K562 (cell line): ENCODE measurements at regions not wholly inside any gene's neighbourhood (a gene's known extent, or its start where the extent isn't known, plus 50 kb on each side); places are given as distances from the start of the nearest gene placed in this dataset.

Source experiments
- ASH1L ChIP-seq: fragments of 450-650 bp; IDR thresholded peaks from 2 replicates; pipeline ENCODE4 v1.6.1; 2018; ENCODE audit warnings: borderline replicate concordance, mild to moderate bottlenecking, low read depth; ENCODE audit not compliant: partially characterized antibody
- GATAD2A ChIP-seq: fragments of 450-650 bp; IDR thresholded peaks from 2 replicates; pipeline ENCODE4 v1.6.1; 2017
- MTA1 ChIP-seq: fragments of 450-650 bp; IDR thresholded peaks from 2 replicates; pipeline ENCODE4 v1.6.1; 2017; ENCODE audit warnings: borderline replicate concordance
- POLR2AphosphoS5 ChIP-seq: IDR thresholded peaks from 2 replicates; pipeline ENCODE4 v1.6.1; 2011; ENCODE audit warnings: mild to moderate bottlenecking, low read depth, low read length, moderate library complexity; ENCODE audit not compliant: control insufficient read depth, insufficient read depth
- POLR2G ChIP-seq: fragments of 200-400 bp; formaldehyde crosslinking; IDR thresholded peaks from 2 replicates; pipeline ENCODE4 v1.6.1; 2017; ENCODE audit warnings: low read depth, mild to moderate bottlenecking, antibody characterized with exemption, low read length, moderate library complexity
- TOE1 ChIP-seq, 2 experiments: fragments of 450-650 bp in 1 of 2; sonication (generic) in 1 of 2; formaldehyde crosslinking in 1 of 2; IDR thresholded peaks; 2 replicates each; pipeline versions ENCODE4 v1.7.1 to v1.8.0; 2016 to 2022; ENCODE audit warnings: borderline replicate concordance in 2 of 2, mild to moderate bottlenecking in 2 of 2, antibody characterized with exemption in 1 of 2, inconsistent platforms in 1 of 2, low read depth in 1 of 2, missing genetic modification reagents in 1 of 2, moderate library complexity in 1 of 2
- ZNF24 ChIP-seq: fragments of 450-650 bp; IDR thresholded peaks from 2 replicates; pipeline ENCODE4 v1.6.1; 2016
- ZNF586 ChIP-seq: fragments of 450-650 bp; formaldehyde crosslinking; conservative IDR thresholded peaks from 2 replicates; pipeline ENCODE4 v1.4.0; 2020; ENCODE audit warnings: mild to moderate bottlenecking, moderate library complexity
- TF ChIP-seq, protein P1 (sequence below), 2 experiments: fragments of 150-350 bp in 1 of 2; IDR thresholded peaks; 2 replicates each; pipeline ENCODE4 v1.6.1; 2012 to 2016; ENCODE audit warnings: low read depth in 2 of 2, low read length in 2 of 2, mild to moderate bottlenecking in 1 of 2, moderate library complexity in 1 of 2
- TF ChIP-seq, protein P2 (sequence below): fragments of 250-450 bp; sonication (Bioruptor Pico); IDR thresholded peaks from 2 replicates; pipeline ENCODE4 v1.4.0; 2020; ENCODE audit warnings: borderline replicate concordance

DNA sequence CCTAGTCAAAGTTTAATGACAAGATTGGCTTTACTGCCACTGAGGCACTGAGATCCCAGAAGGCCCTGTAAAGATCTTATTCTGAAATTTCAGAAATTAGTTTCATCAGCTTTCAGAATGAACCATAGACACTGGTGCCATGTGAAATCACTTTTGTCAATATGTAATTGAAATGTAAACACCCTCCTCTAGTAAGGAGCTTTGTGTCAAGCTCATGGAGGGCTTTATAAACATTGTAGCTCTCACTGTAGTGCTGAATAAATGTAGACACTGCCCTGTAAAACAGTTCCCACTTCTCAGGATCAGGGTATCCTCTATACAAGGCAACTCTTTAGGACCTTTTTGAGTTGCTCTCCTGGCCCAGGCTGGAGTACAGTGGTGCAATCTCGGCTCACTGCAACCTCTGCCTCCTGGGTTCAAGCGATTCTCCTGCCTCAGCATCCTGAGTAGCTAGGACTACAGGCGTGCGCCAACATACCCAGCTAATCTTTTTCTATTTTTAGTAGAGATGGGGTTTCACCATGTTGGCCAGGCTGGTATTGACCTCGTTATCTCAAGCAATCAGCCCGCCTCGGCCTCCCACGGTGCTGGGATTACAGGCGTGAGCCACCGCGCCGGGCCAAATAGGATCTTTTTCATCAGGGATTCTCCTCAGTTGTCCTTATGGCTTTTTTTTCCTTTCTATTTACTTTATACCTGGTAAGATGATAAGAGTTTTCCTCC is 1823.9 kb upstream of the CDH9 start (continued):
- TF ChIP-seq ZNF586 (CRISPR knock-in tag) (no peak), POLR2AphosphoS5 (no peak), GATAD2A (no peak), POLR2G (no peak), TOE1 (IDR thresholded peaks at IDR 0.05; ENCODE audit: borderline replicate concordance) (no peak), TOE1 (CRISPR knock-in tag; IDR thresholded peaks at IDR 0.05; ENCODE audit: borderline replicate concordance, low read depth) (no peak), ASH1L (no peak), ZNF24 (no peak), MTA1 (no peak)
- TF ChIP-seq, protein P1, sequence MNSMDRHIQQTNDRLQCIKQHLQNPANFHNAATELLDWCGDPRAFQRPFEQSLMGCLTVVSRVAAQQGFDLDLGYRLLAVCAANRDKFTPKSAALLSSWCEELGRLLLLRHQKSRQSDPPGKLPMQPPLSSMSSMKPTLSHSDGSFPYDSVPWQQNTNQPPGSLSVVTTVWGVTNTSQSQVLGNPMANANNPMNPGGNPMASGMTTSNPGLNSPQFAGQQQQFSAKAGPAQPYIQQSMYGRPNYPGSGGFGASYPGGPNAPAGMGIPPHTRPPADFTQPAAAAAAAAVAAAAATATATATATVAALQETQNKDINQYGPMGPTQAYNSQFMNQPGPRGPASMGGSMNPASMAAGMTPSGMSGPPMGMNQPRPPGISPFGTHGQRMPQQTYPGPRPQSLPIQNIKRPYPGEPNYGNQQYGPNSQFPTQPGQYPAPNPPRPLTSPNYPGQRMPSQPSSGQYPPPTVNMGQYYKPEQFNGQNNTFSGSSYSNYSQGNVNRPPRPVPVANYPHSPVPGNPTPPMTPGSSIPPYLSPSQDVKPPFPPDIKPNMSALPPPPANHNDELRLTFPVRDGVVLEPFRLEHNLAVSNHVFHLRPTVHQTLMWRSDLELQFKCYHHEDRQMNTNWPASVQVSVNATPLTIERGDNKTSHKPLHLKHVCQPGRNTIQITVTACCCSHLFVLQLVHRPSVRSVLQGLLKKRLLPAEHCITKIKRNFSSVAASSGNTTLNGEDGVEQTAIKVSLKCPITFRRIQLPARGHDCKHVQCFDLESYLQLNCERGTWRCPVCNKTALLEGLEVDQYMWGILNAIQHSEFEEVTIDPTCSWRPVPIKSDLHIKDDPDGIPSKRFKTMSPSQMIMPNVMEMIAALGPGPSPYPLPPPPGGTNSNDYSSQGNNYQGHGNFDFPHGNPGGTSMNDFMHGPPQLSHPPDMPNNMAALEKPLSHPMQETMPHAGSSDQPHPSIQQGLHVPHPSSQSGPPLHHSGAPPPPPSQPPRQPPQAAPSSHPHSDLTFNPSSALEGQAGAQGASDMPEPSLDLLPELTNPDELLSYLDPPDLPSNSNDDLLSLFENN (IDR thresholded peaks at IDR 0.05; ENCODE audit: low read depth in 2 of 2, low read length in 2 of 2), result no peak
- TF ChIP-seq, protein P2, sequence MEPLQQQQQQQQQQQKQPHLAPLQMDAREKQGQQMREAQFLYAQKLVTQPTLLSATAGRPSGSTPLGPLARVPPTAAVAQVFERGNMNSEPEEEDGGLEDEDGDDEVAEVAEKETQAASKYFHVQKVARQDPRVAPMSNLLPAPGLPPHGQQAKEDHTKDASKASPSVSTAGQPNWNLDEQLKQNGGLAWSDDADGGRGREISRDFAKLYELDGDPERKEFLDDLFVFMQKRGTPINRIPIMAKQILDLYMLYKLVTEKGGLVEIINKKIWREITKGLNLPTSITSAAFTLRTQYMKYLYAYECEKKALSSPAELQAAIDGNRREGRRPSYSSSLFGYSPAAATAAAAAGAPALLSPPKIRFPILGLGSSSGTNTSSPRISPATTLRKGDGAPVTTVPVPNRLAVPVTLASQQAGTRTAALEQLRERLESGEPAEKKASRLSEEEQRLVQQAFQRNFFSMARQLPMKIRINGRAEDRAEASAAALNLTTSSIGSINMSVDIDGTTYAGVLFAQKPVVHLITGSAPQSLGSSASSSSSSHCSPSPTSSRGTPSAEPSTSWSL, result no peak
